ENCODE measurements at regions not wholly inside any gene's neighbourhood (a gene's known extent, or its start where the extent isn't known, plus 50 kb on each side); places are given as distances from the start of the nearest gene placed in this dataset.

DNA sequence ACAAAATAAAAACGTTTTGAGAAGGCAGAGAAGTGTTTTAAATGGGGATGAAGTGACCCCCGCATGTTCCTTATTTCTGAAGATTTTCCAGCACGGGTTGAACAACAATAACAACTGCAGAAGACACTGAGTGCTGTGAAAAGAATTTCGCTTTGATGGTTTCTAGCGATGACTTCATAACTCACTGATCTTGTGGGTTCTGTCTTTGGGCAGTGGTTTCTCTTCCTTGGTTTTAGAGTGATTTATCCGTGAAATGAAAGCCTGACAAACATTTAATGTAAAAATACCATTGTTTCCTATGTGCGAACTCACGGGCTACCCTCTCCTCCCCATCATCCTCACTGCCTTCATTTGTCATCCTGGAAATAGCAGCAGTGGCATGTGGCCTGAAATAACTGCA is 793.9 kb downstream of the QKI start:
- TF ChIP-seq, protein P1, sequence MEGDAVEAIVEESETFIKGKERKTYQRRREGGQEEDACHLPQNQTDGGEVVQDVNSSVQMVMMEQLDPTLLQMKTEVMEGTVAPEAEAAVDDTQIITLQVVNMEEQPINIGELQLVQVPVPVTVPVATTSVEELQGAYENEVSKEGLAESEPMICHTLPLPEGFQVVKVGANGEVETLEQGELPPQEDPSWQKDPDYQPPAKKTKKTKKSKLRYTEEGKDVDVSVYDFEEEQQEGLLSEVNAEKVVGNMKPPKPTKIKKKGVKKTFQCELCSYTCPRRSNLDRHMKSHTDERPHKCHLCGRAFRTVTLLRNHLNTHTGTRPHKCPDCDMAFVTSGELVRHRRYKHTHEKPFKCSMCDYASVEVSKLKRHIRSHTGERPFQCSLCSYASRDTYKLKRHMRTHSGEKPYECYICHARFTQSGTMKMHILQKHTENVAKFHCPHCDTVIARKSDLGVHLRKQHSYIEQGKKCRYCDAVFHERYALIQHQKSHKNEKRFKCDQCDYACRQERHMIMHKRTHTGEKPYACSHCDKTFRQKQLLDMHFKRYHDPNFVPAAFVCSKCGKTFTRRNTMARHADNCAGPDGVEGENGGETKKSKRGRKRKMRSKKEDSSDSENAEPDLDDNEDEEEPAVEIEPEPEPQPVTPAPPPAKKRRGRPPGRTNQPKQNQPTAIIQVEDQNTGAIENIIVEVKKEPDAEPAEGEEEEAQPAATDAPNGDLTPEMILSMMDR (IDR thresholded peaks at IDR 0.05), result no peak
- TF ChIP-seq EP300 (IDR thresholded peaks at IDR 0.05) (no peak), POLR2A (IDR thresholded peaks at IDR 0.05) (no peak)

All from tibial nerve (tissue), 4 donors.